DMS53 (cell line): ENCODE measurements at regions not wholly inside any gene's neighbourhood (a gene's known extent, or its start where the extent isn't known, plus 50 kb on each side); places are given as distances from the start of the nearest gene placed in this dataset.

Source experiments
- DNase-seq: peaks from one replicate; lab custom pipeline; 2025; lab: John Stamatoyannopoulos, UW

DNA sequence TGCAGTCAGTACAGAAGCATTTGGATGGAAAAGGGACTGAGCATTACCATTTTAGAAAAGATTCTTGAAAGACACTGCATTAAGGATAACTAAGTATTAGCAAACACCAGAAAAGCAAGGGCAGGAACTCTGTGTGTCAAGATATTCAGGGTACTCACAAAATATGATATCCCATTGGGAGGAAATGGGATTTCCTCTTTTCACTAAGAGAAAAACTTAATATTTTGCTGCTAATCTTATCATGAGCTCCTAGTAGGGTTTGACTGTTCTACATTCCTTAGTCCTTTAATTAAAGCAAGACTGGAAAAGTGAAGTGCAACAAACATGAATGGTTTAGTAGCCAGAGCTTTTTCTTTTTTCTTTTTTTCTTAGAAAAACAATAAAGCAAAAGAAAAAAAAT lies 305.9 kb upstream of the ADGRL4 start:
- DNase-seq: no peak

- no peak for DNase-seq
Measured at GRCh38 chr1:79310609-79311008, 304.1 kb upstream of the ADGRL4 start.

DNA sequence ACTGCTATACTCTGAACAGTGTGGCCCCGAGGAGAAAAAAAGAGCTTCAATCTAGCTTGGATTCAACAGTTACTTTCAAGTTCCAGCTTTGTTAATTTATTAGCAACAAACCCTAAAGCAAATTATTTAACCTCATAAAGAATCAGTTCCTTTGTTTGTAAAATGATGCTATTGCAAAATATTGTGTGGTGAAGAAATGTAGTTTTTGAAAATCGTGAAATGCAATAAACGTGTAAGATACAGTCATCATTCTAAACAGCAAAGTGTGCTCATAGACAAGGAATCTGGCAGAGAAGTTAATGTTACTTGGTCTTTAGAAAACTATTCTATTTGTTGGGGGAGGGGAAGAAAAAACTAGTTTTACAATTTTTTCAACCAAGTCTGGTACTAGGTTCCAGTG lies 297.6 kb upstream of the ADGRL4 start:
- DNase-seq: no peak

DNA sequence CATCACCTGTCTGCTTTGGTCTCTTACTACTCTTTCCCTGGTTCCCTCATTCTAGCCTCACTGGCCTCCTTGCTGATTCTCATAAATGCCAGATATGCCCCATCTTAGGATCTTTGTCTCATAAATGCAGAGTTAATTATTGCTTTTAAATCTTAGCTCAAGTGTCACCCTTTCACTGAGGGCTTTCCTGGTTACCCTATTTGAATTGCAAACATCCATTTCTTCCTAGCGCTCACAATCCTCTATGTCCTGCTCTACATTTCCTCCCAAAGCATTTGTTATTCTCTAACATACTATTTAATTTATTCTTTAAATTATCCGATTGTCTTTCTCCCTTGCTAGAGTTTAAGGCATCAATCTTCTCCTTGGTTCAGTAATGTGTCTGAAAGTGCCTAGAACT lies 296.5 kb upstream of the ADGRL4 start:
- no peak for DNase-seq

- DNase-seq: peak; percentile 28
Measured at GRCh38 chr1:79302380-79302930, 295.9 kb upstream of the ADGRL4 start.

DNA sequence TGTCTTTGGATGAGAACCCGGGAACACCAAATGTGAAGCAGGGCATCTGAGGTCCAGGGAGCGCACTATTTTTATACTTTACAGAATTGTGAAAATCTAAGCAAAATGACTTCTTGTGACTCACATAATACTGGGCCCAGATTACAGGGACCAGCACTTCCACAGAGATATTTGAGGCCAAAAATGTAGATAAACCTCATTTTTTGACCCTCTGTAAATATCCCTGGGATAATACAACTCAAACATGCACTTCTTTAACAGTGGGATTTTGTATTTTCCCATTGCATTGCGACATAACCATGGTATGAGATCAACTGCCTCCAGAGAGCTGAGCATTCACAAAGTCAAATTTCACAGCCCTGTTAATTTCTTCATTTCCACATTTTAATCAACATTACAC lies 289.4 kb upstream of the ADGRL4 start:
- no peak for DNase-seq

DNA sequence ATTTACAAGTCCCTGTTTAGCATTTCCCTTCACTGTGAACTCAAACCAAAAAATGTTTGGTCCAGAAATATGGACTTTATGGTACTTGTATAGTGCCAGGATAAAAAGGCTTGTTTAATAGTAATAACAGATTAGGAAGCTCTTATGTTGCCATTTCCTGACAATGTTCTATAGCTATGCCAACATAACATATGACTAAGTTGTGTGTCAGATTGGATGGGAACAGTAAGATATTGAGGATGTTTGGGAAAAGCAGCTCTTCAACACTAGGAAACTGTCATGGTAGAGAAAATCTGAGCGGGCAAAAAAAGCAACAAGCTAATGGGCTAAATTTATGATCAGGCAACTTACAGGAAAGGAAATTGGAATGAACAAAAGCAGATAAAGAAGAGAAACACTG lies 287.1 kb upstream of the ADGRL4 start:
- no peak for DNase-seq

GRCh38 chr1:79290927-79291474 lies 284.5 kb upstream of the ADGRL4 start:
- DNase-seq: no peak

GRCh38 chr1:79287982-79288381 lies 281.5 kb upstream of the ADGRL4 start:
- DNase-seq: no peak

GRCh38 chr1:79285667-79286066 lies 279.1 kb upstream of the ADGRL4 start:
- no peak for DNase-seq

DNA sequence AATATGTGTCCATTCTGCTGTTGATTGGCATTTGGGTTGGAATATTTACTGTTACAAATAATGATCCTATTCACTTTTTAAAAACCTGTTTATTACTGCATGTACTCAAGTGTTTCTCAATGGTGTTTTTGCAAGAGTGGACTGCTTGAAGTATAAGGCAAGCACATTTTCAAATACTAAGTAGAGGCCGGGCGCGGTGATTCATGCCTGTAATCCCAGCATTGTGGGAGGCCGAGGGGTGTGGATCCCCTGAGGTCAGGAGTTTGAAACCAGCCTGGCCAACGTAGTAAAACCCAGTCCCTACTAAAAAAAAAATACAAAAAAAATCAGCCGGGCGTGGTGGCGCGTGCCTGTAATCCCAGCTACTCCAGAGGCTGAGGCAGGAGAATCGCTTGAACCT lies 276.9 kb upstream of the ADGRL4 start:
- no peak for DNase-seq

DNA sequence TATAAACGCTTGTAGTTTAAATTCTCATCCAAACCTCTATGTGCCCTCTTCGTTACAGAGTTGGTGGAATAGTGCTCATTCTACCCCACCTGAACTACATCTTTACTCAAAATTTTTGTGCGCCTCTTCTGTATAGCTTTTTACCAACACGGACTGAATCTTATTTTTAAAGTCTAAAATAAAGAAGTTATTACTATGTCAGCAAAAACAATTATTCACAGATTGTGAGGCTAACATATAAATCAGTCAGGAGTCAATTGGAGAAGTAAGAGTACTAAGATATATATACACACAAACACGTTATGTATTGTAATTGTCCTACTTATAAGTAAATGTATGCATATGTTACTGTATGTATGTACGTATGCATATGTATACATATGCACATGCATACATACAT lies 274.9 kb upstream of the ADGRL4 start:
- no peak for DNase-seq

DNA sequence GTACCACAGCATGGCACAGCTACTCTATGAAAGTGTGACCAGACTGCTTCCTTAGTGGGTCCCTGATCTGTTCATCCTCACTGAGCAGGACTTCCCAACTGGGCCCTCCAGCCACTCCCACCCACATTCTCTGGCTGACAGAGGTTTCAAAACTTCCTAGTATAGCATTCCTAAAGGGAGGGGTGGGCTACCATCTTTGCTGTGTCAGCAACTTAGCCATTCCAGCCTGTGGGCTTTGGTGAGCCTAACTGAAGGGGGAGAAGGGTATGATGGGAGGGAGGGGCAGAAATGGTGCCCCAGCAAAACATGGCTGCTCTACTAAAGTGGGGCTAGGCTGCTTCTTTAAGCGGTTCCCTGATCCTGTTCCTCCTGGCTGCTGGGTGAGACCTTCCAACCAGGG lies 265.2 kb upstream of the ADGRL4 start:
- no peak for DNase-seq

- no peak for DNase-seq
Measured at GRCh38 chr1:79264975-79265818, 258.7 kb upstream of the ADGRL4 start.

GRCh38 chr1:79264285-79264684 lies 257.8 kb upstream of the ADGRL4 start:
- no peak for DNase-seq

DNA sequence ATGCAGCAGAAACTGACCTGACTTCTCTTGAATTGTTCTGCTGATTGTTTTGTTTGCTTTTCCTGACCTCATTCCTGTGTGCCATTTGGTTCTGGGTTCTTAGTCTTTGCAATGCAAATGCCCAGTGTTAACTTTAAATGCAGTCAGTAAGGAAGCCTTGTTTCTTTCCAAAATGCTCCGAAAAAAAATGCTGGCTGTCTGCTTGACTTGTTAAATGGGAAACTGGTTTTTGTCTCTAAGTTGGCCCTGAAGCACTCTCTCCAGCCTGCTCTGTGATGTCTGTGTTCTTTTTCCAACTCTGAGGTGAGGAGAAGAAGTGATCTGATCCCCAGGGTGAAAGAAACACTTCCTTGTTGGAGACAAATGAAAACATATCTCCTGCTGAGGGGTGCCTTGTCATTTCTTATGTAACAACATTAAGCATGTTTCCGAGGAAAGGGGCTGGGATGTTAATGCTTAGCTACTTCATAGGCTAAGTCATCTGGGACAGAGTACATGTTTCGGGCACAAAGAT lies 256.3 kb upstream of the ADGRL4 start:
- peak; percentile 37 for DNase-seq

DNA sequence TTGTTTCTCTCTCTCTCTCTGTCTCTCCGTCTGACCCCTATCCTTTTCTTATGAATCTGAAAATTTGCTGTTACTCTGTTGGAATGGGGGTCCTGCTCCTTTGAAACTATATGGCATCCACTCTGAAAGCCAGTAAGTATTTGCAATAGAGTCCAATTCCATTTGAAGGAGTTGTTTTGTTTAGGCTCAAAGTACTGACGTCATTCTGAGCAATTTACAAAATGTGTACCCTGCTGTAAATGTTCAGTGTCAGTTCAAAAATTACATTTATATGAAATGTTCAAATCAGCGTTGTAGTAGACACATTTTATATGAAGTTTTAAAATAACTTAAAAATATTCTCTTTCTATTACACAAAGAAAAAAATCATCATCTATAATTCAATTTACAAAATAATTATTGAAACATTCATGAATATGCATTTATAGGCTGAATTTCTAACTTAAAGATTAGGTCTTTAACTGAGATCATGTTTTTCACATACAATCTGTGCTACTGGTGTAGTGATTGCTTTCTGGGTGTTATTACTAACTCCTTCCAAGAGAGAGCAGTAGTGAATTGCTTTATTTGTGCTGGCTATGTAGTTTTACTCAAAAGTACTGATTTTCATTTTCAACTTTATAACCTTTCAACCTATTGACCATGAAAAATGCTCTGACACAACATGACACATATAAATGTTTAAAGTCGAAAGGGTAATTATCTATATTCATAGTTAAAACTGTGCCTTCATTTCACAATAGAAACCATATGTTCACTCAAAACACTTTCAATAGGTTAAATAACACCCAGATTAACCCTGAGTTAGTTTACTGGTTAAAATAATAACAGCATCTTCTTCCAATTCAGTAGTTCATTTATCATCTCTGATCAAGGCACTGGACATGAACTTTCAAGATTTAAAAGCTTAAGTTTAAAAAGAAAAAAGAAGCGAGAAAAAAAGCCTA lies 253.1 kb upstream of the ADGRL4 start:
- DNase-seq: peak; percentile 68

DNA sequence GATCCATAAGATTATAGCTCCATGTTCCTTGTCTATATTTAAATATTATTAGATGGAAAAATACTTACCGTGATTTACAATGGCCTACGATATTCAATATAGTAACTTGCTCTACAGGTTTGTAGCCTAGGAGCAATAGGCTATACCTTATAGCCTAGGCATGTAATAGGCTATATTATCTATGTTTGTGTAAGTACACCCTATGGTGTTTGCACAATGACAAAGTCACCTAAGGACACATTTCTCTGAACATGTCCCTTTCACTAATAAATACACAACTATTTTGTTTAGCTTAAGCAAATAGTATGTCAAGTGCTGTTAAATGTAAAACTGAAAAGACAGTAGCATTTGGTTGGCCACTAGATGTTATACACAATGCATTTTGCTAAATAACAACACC lies 248.9 kb upstream of the ADGRL4 start:
- DNase-seq: peak; percentile 81

DNA sequence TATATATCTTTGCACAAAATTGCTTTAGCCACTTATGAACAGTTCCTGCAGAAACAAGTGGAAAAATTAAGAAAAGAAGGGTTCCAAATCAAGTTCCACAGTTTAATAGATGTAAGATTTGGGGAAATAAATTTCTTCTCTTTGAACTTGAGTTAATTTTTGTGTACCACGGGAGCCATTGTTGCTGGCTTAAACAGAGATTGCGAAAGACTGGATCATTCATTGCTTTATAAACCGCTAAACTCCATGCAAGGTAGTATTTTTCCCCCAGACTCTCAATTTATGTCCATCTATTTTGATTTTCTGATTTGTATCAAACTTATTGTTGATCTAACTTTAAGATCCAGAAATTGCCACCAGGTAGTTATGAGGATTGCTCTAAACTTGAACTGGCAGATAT lies 246.1 kb upstream of the ADGRL4 start:
- DNase-seq: no peak

DNA sequence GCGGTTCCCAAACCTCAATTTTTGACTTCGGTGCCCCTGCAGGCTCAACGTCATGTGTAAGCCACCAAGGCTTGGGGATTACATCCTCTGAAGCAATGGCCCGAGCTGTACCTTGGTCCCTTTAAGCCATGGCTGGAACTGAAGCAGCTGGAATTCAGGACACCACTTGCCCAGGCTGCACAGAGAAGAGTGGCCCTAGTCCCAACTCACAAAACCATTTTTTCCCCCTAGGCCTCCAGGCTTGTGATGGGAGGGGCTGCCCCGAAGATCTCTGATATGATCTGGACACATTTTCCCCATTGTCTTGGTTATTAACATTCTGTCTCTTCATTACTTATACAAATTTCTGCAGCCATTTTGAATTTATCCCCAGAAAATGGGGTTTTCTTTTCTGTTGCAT lies 233.3 kb upstream of the ADGRL4 start:
- no peak for DNase-seq

DNA sequence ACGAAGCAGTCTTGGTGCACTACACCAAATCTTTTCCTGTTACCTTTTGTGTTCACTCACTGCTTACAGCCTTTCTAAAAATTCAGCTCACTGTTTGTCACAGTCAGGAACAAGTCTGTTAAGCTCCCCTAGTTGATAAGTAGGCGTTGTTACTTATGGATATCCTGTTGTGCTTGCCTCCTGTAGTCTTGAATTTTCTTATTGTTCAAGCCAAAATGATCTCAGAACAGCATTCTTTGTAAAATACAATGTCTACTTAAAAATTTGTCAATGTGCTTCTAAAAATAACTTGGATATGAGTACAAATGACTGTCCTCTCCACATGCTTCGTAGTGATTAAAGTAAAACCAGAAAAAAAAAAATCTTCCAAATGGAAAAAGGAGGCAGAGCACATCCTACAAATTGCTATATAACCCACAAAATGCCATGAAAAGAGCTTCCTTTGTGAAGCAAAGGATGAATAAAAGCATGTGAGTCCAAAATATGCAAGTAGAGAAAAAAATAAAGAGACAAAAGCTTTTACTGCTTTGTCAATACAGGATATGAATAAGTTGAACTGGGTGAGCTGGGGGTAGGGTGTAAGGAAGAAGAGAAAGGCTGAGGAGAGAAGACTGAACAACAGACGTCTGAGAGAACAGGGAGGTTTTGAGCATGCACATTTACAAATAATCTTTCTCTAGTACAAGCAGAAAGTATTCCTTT lies 228.9 kb upstream of the ADGRL4 start:
- DNase-seq: no peak

DNA sequence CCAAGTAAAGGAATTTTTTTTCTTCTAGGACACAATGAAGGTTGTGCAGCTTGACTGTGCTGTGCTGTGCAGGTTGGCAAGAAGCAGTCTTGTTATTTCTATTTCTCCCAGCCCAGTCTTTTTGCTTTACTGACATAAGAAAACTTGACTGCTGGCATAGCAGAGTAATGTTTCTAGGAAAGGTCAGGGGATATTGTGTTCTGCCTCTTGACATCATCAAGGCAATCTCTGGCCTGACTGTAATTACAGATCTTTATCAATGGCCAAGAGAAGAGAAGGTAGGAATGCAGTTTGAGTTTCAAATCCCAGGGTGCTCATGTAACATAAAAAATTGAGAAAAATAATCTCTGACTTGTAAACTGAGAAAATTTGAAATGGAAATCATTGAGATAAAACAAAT lies 226.3 kb upstream of the ADGRL4 start:
- DNase-seq: no peak
